Stomach (tissue), 8 donors: ENCODE measurements at regions not wholly inside any gene's neighbourhood (a gene's known extent, or its start where the extent isn't known, plus 50 kb on each side); places are given as distances from the start of the nearest gene placed in this dataset.

ENCODE experiments used
- DNase-seq, 2 donors: peaks; one replicate each; pipeline versions ENCODE4 v3.0.0 to v3.0.0-alpha.2; 2013 to 2019
- H3K27ac ChIP-seq, 5 donors: fragments of 200-600 bp in 4 of 5; sonication (generic) in 4 of 5; one replicate each; pipeline ENCODE4 v1.5.1; 2013 to 2019; ENCODE audit warnings: mild to moderate bottlenecking in 1 of 5, moderate library complexity in 1 of 5
- H3K27me3 ChIP-seq, 3 donors: fragments of 200-600 bp; sonication (generic); one replicate each; pipeline ENCODE4 v1.5.1; 2017 to 2019; ENCODE audit warnings: mixed run types in 1 of 3
- H3K36me3 ChIP-seq, 4 donors: fragments of 200-600 bp; sonication (generic); 1 replicate in 3 of 4; 2 replicates in 1 of 4; pipeline ENCODE4 v1.5.1; 2016 to 2019
- H3K4me1 ChIP-seq, 4 donors: fragments of 200-600 bp; sonication (generic); one replicate each; pipeline ENCODE4 v1.5.1; 2016 to 2019
- H3K4me3 ChIP-seq, 4 donors: fragments of 200-600 bp; sonication (generic) in 3 of 4; one replicate each; pipeline ENCODE4 v1.5.1; 2016 to 2019; ENCODE audit warnings: mild to moderate bottlenecking in 1 of 4
- H3K9me3 ChIP-seq, 4 donors: fragments of 200-600 bp; sonication (generic); one replicate each; pipeline ENCODE4 v1.5.1; 2016 to 2019
- CTCF ChIP-seq, 7 experiments: fragments of 450-650 bp in 4 of 7; fragments of 200-600 bp in 3 of 7; sonication (generic) in 3 of 7; IDR thresholded peaks; one replicate each; pipeline ENCODE4 v1.5.1; 2016 to 2019; ENCODE audit warnings: antibody characterized with exemption in 7 of 7, control low read depth in 2 of 7, mild to moderate bottlenecking in 1 of 7
- EP300 ChIP-seq: sonication (generic); formaldehyde crosslinking; IDR thresholded peaks from one replicate; pipeline ENCODE4 v1.6.1; 2017; ENCODE audit warnings: antibody characterized with exemption
- POLR2A ChIP-seq, 4 donors: fragments of 450-650 bp; IDR thresholded peaks; one replicate each; pipeline ENCODE4 v1.6.1; 2016; ENCODE audit warnings: antibody characterized with exemption in 4 of 4, control low read depth in 2 of 4, mild to moderate bottlenecking in 1 of 4, moderate library complexity in 1 of 4
- POLR2AphosphoS5 ChIP-seq, 3 donors: sonication (generic); formaldehyde crosslinking; IDR thresholded peaks; one replicate each; pipeline ENCODE4 v1.6.1; 2016; ENCODE audit warnings: antibody characterized with exemption in 3 of 3
- WGBS, 5 donors: extraction: QIAGEN DNeasy Blood & Tissue Kit in 3 of 5; methylation state at CpG; one replicate each; pipeline versions ENCODE4 v1.1.5 to v1.1.7; 2013 to 2018; 5-methylcytosine and 5-hydroxymethylcytosine counted together
- intact Hi-C: fragments of 100-400 bp; cut with DNase I; formaldehyde crosslinking; loops from one replicate; pipeline ENCODE4 v1.15.1; 2023; ENCODE audit warnings: low total_unique reads
- donor health status: healthy with polysubstance abuse.
- donor health status: Bipolar disorder and iron deficiency.
- donor health status: healthy.

- Histone ChIP-seq H3K9me3 (peaks cover 0 to 15% (median 5%) of the 10 kb centered on the region in 4 donors), H3K4me3 (no peak overlapping the region), H3K4me1 (no peaks in the 10 kb centered on the region), H3K27me3 (no peaks in the 10 kb centered on the region), H3K27ac (no peak overlapping the region), H3K36me3 (no peaks in the 10 kb centered on the region)
- TF ChIP-seq EP300, result no peak
- intact Hi-C loops, result no loop called here
- DNase-seq, result no peak
Observed at GRCh38 chr3:152037953-152038352, 164.5 kb downstream of the SUCNR1 start.

- H3K9me3 ChIP-seq, result peaks cover 0 to 15% (median 5%) of the 10 kb centered on the region in 4 donors
- H3K4me1 ChIP-seq, result no peaks in the 10 kb centered on the region
- no peaks in the 10 kb centered on the region for H3K36me3 ChIP-seq
- 94 to 99% (median 97%) methylated on average over 1 of the region's 1 CpG for WGBS, 5 donors
- no peak for DNase-seq
- intact Hi-C loops, result no loop called here
- no peaks in the 10 kb centered on the region for H3K27me3 ChIP-seq
- no peak overlapping the region for H3K4me3 ChIP-seq
- H3K27ac ChIP-seq, result no peak overlapping the region
- TF ChIP-seq EP300 (no peak), POLR2AphosphoS5 (IDR thresholded peaks at IDR 0.05) (no peak), CTCF (IDR thresholded peaks at IDR 0.05) (no peak), POLR2A (IDR thresholded peaks at IDR 0.05) (no peak)
Observed at GRCh38 chr3:152038490-152038889, 165.0 kb downstream of the SUCNR1 start.

- intact Hi-C loops, result no loop called here
- H3K4me3 ChIP-seq, result no peak overlapping the region
- no peak for DNase-seq
- H3K4me1 ChIP-seq, result no peaks in the 10 kb centered on the region
- TF ChIP-seq CTCF (IDR thresholded peaks at IDR 0.05) (no peak), POLR2A (IDR thresholded peaks at IDR 0.05) (no peak), EP300 (no peak), POLR2AphosphoS5 (IDR thresholded peaks at IDR 0.05) (no peak)
- no peaks in the 10 kb centered on the region for H3K27me3 ChIP-seq
- no peak overlapping the region for H3K27ac ChIP-seq
- H3K36me3 ChIP-seq, result no peaks in the 10 kb centered on the region
- peaks cover 0 to 15% (median 5%) of the 10 kb centered on the region in 4 donors for H3K9me3 ChIP-seq
- WGBS, 5 donors, result 91 to 100% (median 95%) methylated on average over 1 of the region's 1 CpG
Observed at GRCh38 chr3:152039887-152040286, 166.4 kb downstream of the SUCNR1 start.

- Histone ChIP-seq H3K27ac (no peak overlapping the region), H3K9me3 (peaks cover 0 to 15% (median 5%) of the 10 kb centered on the region in 4 donors), H3K4me1 (no peaks in the 10 kb centered on the region), H3K4me3 (no peak overlapping the region), H3K36me3 (no peaks in the 10 kb centered on the region), H3K27me3 (no peaks in the 10 kb centered on the region)
- DNase-seq, result no peak
- WGBS, 5 donors, result 72 to 89% (median 83%) methylated on average over 1 of the region's 1 CpG
- intact Hi-C loops, result no loop called here
- TF ChIP-seq CTCF (IDR thresholded peaks at IDR 0.05), result no peak
- no peak for TF ChIP-seq EP300
- TF ChIP-seq POLR2AphosphoS5 (IDR thresholded peaks at IDR 0.05), result no peak
- TF ChIP-seq POLR2A (IDR thresholded peaks at IDR 0.05), result no peak
Observed at GRCh38 chr3:152040319-152040718, 166.9 kb downstream of the SUCNR1 start.

GRCh38 chr3:152043620-152044019, 170.2 kb downstream of the SUCNR1 start:
- H3K27me3 ChIP-seq, result no peaks in the 10 kb centered on the region
- no peak overlapping the region for H3K27ac ChIP-seq
- no peaks in the 10 kb centered on the region for H3K9me3 ChIP-seq
- no peak for TF ChIP-seq POLR2AphosphoS5 (IDR thresholded peaks at IDR 0.05)
- no peak for TF ChIP-seq EP300
- no peak for TF ChIP-seq POLR2A (IDR thresholded peaks at IDR 0.05)
- TF ChIP-seq CTCF (IDR thresholded peaks at IDR 0.05), result no peak
- intact Hi-C loops, result no loop called here
- H3K36me3 ChIP-seq, result no peaks in the 10 kb centered on the region
- no peaks in the 10 kb centered on the region for H3K4me1 ChIP-seq
- 69 to 76% (median 73%) methylated on average over 3 of the region's 3 CpGs for WGBS, 5 donors
- H3K4me3 ChIP-seq, result no peak overlapping the region
- no peak for DNase-seq
